Stromal cell of bone marrow (primary cell): ENCODE measurements at regions not wholly inside any gene's neighbourhood (a gene's known extent, or its start where the extent isn't known, plus 50 kb on each side); places are given as distances from the start of the nearest gene placed in this dataset.

Experiments used
- DNase-seq: peaks from one replicate; pipeline ENCODE4 v3.0.0-alpha.2; 2012; ENCODE audit warnings: low read depth

DNA sequence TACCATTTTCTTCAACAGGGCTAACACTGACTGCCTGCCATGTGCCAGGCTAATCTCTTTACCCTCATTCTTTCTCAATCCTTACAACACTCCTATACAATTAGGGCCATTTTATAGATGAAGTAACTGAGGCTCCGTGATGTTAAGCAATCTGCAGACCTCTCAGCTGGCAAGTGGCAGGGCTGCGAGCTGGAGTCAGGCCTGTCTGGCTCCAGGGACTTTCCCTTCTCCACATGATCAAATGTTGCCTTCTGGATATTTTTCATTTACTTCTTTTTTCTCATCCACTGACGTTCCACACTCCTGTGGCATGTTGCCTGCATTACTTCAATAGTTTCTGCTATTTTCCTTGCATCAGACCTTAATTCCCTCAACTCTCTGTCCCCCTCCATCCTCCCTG lies 55.2 kb upstream of the TAGAP start:
- DNase-seq, result no peak

DNA sequence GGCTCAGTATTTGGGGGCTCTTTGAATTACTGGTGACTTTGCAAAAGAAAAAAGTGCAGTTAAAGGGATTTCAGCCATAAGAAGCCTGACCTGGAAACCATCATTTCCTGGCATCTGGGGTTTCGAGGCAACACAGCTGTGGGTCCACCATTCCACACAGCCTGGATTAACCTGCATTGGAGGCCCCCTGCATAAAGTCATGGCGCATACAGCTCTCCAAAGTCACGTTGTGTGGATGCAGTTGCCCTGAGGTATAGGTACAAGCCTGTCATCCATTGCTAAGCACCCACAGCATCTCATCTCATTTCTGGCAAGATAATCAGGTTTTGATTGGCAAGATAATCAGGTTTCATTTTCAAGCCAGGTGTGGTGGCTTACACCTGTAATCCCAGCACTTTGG lies 54.5 kb upstream of the TAGAP start:
- DNase-seq, result no peak

DNA sequence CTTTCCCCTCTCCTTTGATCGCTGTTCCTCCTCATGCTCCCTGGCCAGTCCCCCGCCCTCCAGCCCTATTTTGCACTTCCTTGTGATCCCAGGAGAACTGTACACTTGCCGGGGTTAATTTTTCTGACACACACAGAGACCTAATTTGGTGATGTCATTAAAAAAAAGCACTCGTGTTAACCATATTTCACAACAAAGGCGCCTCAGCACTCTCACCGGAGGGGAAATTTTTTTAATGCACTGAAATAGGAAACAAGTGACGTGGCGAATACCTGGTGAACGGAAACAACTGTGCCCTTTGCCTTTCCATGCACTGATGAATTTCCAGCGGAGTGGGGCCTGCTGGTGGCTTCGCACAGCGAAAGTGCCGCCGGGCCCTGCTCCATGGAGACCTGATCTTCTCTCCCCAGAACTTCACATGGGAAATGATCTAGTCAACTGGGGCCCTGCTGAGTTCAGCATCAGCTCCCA lies 53.9 kb upstream of the TAGAP start:
- DNase-seq, result no peak

DNA sequence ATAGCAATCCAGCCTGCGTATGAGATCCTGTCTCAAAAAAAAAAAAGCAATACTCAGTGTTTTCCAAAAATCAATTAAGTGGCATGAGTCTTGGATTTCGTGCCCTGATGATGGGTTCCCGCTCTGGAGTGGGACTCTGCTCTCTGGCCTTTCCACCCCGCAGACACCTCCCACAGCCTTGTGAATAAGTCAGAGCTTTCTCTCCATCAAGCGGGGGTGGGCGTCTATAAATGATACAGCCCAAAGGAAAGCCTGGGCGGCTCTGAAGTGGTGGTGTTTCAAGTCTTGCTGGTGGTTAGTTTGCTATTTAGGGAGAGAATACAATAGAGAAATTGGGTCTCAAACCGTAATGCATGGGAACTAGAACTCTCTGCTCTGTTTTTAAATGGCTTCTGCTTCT lies 52.5 kb upstream of the TAGAP start:
- no peak for DNase-seq

DNA sequence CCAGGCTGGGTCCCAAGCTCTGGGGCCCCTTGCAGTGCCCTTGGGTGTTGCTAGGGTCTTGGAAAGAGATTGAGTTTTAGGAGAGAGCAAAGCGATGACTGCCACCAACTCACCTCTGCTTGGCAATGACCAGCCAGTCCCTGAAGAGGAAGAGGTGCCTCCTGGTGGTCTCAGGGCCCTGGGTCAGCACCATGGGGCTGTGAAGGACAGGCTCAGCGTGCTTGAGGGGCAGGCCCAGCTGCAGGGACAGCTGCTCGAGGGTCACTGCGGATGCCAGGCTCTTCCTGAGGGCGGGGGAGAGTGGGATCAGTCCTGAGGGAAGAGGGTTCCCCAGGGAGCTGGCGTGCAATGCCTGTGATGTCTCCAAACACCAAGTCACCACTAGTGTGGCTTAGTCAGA lies 50.8 kb upstream of the TAGAP start:
- DNase-seq, result no peak

DNA sequence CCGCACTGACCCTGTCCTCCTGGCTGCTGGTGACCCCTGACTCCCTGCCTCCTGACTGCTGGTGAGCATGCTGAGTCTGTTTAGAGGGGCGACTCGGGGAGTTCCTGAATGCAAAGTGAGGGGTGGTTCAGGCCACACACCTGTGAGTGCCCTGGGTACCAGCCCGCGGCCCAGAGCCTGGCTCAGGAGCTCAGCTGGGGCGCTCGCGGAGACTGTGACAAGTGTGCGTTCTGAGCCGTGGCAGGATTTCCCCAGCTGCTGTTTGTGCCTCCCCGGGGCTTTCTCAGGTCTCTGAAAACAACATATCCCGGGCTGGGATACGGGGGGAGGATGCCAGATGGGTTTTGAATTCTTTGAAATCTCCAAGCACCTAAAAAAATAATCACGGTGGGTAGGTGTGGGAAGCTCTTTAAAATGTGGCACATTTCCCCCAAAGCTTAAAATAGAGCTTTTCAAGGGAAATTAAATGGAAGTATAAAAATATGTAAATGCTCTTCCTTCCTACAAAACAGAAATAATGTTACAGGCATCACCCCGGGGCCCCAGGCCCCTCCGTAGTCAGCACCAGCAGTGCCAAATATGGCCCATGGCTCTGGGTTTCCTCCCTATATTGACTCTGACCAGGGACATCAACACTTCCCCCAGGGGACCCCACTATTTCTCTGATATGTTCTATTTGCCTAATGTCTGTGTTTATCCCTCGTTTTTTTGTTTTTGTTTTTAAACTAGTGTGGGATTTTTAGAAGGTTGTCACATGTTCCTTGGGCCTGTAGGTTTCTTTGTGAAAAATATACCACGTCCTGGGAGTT lies 49.9 kb upstream of the TAGAP start:
- no peak for DNase-seq
